ENCODE measurements at regions not wholly inside any gene's neighbourhood (a gene's known extent, or its start where the extent isn't known, plus 50 kb on each side); places are given as distances from the start of the nearest gene placed in this dataset.
"Not testable (repeated sequence)": the region's sequence is repeated elsewhere in the genome, so short reads cannot be mapped to it uniquely, and the experiment has no call there.

- Histone ChIP-seq H3K4me1 (ENCODE audit: insufficient read depth, insufficient read length) (no peaks in the 10 kb centered on the region), H3K27me3 (ENCODE audit: insufficient read depth, insufficient read length) (no peaks in the 10 kb centered on the region), H3K9ac (ENCODE audit: insufficient read length, low read depth) (no peak overlapping the region), H3K36me3 (ENCODE audit: insufficient read depth, insufficient read length, low read length) (no peaks in the 10 kb centered on the region), H3K9me3 (ENCODE audit: insufficient read depth, low read length) (no peaks in the 10 kb centered on the region), H3K4me3 (ENCODE audit: insufficient read length, low read depth) (no peak overlapping the region)
- TF ChIP-seq ZNF274 (IDR thresholded peaks at IDR 0.05; ENCODE audit: low read depth, low read length) (no peak), SUZ12 (IDR thresholded peaks at IDR 0.05; ENCODE audit: extremely low read depth, insufficient read depth, insufficient read length) (no peak), YY1 (IDR thresholded peaks at IDR 0.05; ENCODE audit: insufficient read depth, insufficient read length) (no peak)
- no peak for DNase-seq (ENCODE audit: low read depth, low spot score)
Measured at GRCh38 chrX:93420090-93420489, 253.3 kb downstream of the NAP1L3 start.

GRCh38 chrX:93419642-93420041 lies 253.7 kb downstream of the NAP1L3 start:
- no peaks in the 10 kb centered on the region for H3K36me3 ChIP-seq (ENCODE audit: insufficient read depth, insufficient read length, low read length)
- DNase-seq (ENCODE audit: low read depth, low spot score) = no peak
- H3K9me3 ChIP-seq (ENCODE audit: insufficient read depth, low read length) = no peaks in the 10 kb centered on the region
- H3K4me3 ChIP-seq (ENCODE audit: insufficient read length, low read depth) = no peak overlapping the region
- H3K27me3 ChIP-seq (ENCODE audit: insufficient read depth, insufficient read length) = no peaks in the 10 kb centered on the region
- no peak overlapping the region for H3K9ac ChIP-seq (ENCODE audit: insufficient read length, low read depth)
- H3K4me1 ChIP-seq (ENCODE audit: insufficient read depth, insufficient read length) = no peaks in the 10 kb centered on the region
- TF ChIP-seq YY1 (IDR thresholded peaks at IDR 0.05; ENCODE audit: insufficient read depth, insufficient read length) (no peak), ZNF274 (IDR thresholded peaks at IDR 0.05; ENCODE audit: low read depth, low read length) (no peak), SUZ12 (IDR thresholded peaks at IDR 0.05; ENCODE audit: extremely low read depth, insufficient read depth, insufficient read length) (no peak)

- Histone ChIP-seq H3K4me1 (ENCODE audit: insufficient read depth, insufficient read length) (no peaks in the 10 kb centered on the region), H3K4me3 (ENCODE audit: insufficient read length, low read depth) (no peak overlapping the region), H3K36me3 (ENCODE audit: insufficient read depth, insufficient read length, low read length) (no peaks in the 10 kb centered on the region), H3K9ac (ENCODE audit: insufficient read length, low read depth) (no peak overlapping the region), H3K9me3 (ENCODE audit: insufficient read depth, low read length) (peaks cover 36% of the 10 kb centered on the region; the same call in 1 of the 2 replicates), H3K27me3 (ENCODE audit: insufficient read depth, insufficient read length) (no peaks in the 10 kb centered on the region)
- no peak for TF ChIP-seq YY1 (IDR thresholded peaks at IDR 0.05; ENCODE audit: insufficient read depth, insufficient read length)
- no peak for TF ChIP-seq SUZ12 (IDR thresholded peaks at IDR 0.05; ENCODE audit: extremely low read depth, insufficient read depth, insufficient read length)
- no peak for DNase-seq (ENCODE audit: low read depth, low spot score)
Measured at GRCh38 chrX:93404121-93404520, 269.3 kb downstream of the NAP1L3 start.

- Histone ChIP-seq H3K27me3 (ENCODE audit: insufficient read depth, insufficient read length) (no peaks in the 10 kb centered on the region), H3K9ac (ENCODE audit: insufficient read length, low read depth) (no peak overlapping the region), H3K9me3 (ENCODE audit: insufficient read depth, low read length) (no peaks in the 10 kb centered on the region), H3K4me3 (ENCODE audit: insufficient read length, low read depth) (no peak overlapping the region), H3K36me3 (ENCODE audit: insufficient read depth, insufficient read length, low read length) (no peaks in the 10 kb centered on the region), H3K4me1 (ENCODE audit: insufficient read depth, insufficient read length) (no peaks in the 10 kb centered on the region)
- no peak for DNase-seq (ENCODE audit: low read depth, low spot score)
- TF ChIP-seq YY1 (IDR thresholded peaks at IDR 0.05; ENCODE audit: insufficient read depth, insufficient read length) = no peak
- no peak for TF ChIP-seq ZNF274 (IDR thresholded peaks at IDR 0.05; ENCODE audit: low read depth, low read length)
- TF ChIP-seq SUZ12 (IDR thresholded peaks at IDR 0.05; ENCODE audit: extremely low read depth, insufficient read depth, insufficient read length) = no peak
Measured at GRCh38 chrX:93354651-93355050, 318.7 kb downstream of the NAP1L3 start.

- Histone ChIP-seq H3K36me3 (ENCODE audit: insufficient read depth, insufficient read length, low read length) (no peaks in the 10 kb centered on the region), H3K4me3 (ENCODE audit: insufficient read length, low read depth) (no peak overlapping the region), H3K27me3 (ENCODE audit: insufficient read depth, insufficient read length) (no peaks in the 10 kb centered on the region), H3K4me1 (ENCODE audit: insufficient read depth, insufficient read length) (no peaks in the 10 kb centered on the region), H3K9me3 (ENCODE audit: insufficient read depth, low read length) (no peaks in the 10 kb centered on the region), H3K9ac (ENCODE audit: insufficient read length, low read depth) (no peak overlapping the region)
- no peak for DNase-seq (ENCODE audit: low read depth, low spot score)
- TF ChIP-seq ZNF274 (IDR thresholded peaks at IDR 0.05; ENCODE audit: low read depth, low read length) (no peak), SUZ12 (IDR thresholded peaks at IDR 0.05; ENCODE audit: extremely low read depth, insufficient read depth, insufficient read length) (no peak), YY1 (IDR thresholded peaks at IDR 0.05; ENCODE audit: insufficient read depth, insufficient read length) (no peak)
Measured at GRCh38 chrX:93346309-93346708, 327.1 kb downstream of the NAP1L3 start.

- not testable (repeated sequence) for H3K36me3 ChIP-seq (ENCODE audit: insufficient read depth, insufficient read length, low read length); DNase-seq (ENCODE audit: low read depth, low spot score); H3K9me3 ChIP-seq (ENCODE audit: insufficient read depth, low read length); H3K9ac ChIP-seq (ENCODE audit: insufficient read length, low read depth); H3K27me3 ChIP-seq (ENCODE audit: insufficient read depth, insufficient read length); H3K4me1 ChIP-seq (ENCODE audit: insufficient read depth, insufficient read length); H3K4me3 ChIP-seq (ENCODE audit: insufficient read length, low read depth)
Measured at GRCh38 chrX:93344287-93344686, 329.1 kb downstream of the NAP1L3 start.

GRCh38 chrX:93332329-93332728 lies 341.0 kb downstream of the NAP1L3 start:
- no peaks in the 10 kb centered on the region for H3K4me1 ChIP-seq (ENCODE audit: insufficient read depth, insufficient read length)
- DNase-seq (ENCODE audit: low read depth, low spot score) = no peak

GRCh38 chrX:93322110-93322509 lies 351.3 kb downstream of the NAP1L3 start:
- H3K9ac ChIP-seq (ENCODE audit: insufficient read length, low read depth) = no peak overlapping the region
- H3K4me1 ChIP-seq (ENCODE audit: insufficient read depth, insufficient read length) = no peaks in the 10 kb centered on the region
- no peak overlapping the region for H3K4me3 ChIP-seq (ENCODE audit: insufficient read length, low read depth)
- no peaks in the 10 kb centered on the region for H3K9me3 ChIP-seq (ENCODE audit: insufficient read depth, low read length)
- DNase-seq (ENCODE audit: low read depth, low spot score) = no peak
- no peaks in the 10 kb centered on the region for H3K27me3 ChIP-seq (ENCODE audit: insufficient read depth, insufficient read length)
- TF ChIP-seq SUZ12 (IDR thresholded peaks at IDR 0.05; ENCODE audit: extremely low read depth, insufficient read depth, insufficient read length) (no peak), ZNF274 (IDR thresholded peaks at IDR 0.05; ENCODE audit: low read depth, low read length) (no peak), YY1 (IDR thresholded peaks at IDR 0.05; ENCODE audit: insufficient read depth, insufficient read length) (no peak)
- no peaks in the 10 kb centered on the region for H3K36me3 ChIP-seq (ENCODE audit: insufficient read depth, insufficient read length, low read length)

More at GRCh38 chrX:93332329-93332728, 341.0 kb downstream of the NAP1L3 start:
- no peaks in the 10 kb centered on the region for H3K9me3 ChIP-seq (ENCODE audit: insufficient read depth, low read length)
- no peaks in the 10 kb centered on the region for H3K36me3 ChIP-seq (ENCODE audit: insufficient read depth, insufficient read length, low read length)
- no peak overlapping the region for H3K9ac ChIP-seq (ENCODE audit: insufficient read length, low read depth)
- TF ChIP-seq YY1 (IDR thresholded peaks at IDR 0.05; ENCODE audit: insufficient read depth, insufficient read length) = no peak
- no peak for TF ChIP-seq SUZ12 (IDR thresholded peaks at IDR 0.05; ENCODE audit: extremely low read depth, insufficient read depth, insufficient read length)
- TF ChIP-seq ZNF274 (IDR thresholded peaks at IDR 0.05; ENCODE audit: low read depth, low read length) = no peak
- H3K27me3 ChIP-seq (ENCODE audit: insufficient read depth, insufficient read length) = no peaks in the 10 kb centered on the region
- no peak overlapping the region for H3K4me3 ChIP-seq (ENCODE audit: insufficient read length, low read depth)
